ENCODE measurements at regions not wholly inside any gene's neighbourhood (a gene's known extent, or its start where the extent isn't known, plus 50 kb on each side); places are given as distances from the start of the nearest gene placed in this dataset.

DNA sequence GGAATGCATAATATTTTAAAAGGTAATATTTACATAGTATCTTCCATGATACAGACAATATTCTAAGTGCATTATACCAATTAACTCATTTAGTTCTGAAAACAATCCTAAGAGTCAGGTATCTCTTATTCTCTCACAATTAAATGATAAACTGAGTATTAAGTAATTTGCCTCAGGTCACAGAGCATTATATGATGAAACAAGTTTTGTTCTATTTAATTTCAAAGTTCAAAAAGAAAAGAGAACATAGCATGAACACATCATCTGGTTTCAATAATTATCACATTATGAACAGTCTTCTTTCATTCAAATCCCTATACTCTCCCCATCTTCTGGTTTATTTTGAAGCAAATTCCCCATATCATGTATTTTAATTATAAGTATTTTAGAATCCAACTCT lies 927.5 kb downstream of the ADGRL2 start:
- H3K4me3 ChIP-seq (ENCODE audit: low read depth, low read length) = no peak overlapping the region
- TF ChIP-seq, protein P1, sequence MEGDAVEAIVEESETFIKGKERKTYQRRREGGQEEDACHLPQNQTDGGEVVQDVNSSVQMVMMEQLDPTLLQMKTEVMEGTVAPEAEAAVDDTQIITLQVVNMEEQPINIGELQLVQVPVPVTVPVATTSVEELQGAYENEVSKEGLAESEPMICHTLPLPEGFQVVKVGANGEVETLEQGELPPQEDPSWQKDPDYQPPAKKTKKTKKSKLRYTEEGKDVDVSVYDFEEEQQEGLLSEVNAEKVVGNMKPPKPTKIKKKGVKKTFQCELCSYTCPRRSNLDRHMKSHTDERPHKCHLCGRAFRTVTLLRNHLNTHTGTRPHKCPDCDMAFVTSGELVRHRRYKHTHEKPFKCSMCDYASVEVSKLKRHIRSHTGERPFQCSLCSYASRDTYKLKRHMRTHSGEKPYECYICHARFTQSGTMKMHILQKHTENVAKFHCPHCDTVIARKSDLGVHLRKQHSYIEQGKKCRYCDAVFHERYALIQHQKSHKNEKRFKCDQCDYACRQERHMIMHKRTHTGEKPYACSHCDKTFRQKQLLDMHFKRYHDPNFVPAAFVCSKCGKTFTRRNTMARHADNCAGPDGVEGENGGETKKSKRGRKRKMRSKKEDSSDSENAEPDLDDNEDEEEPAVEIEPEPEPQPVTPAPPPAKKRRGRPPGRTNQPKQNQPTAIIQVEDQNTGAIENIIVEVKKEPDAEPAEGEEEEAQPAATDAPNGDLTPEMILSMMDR (IDR thresholded peaks at IDR 0.05; ENCODE audit: insufficient read depth, low read length) = no peak
- DNase-seq (ENCODE audit: low read depth) = no peak

DNA sequence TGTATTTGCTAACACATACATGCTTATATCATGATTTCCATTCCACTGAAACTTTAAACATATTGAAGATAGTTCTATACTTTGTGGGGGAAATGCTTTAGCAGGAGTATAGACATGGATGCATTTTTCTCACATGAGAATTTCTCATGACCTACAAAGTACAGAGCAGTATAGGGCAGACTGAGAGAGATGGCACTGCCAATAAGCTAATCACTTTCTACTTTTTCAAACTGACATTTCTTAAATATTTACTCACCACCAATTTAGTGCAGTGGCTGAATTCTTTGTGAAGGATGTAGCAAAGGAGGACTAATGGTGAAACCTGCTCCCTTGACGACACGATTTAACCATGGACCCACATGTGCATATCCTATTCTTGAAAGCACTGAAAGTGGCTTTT lies 923.5 kb downstream of the ADGRL2 start:
- TF ChIP-seq, protein P1 (IDR thresholded peaks at IDR 0.05; ENCODE audit: insufficient read depth, low read length) = no peak
- DNase-seq (ENCODE audit: low read depth) = no peak
- H3K4me3 ChIP-seq (ENCODE audit: low read depth, low read length) = no peak overlapping the region

DNA sequence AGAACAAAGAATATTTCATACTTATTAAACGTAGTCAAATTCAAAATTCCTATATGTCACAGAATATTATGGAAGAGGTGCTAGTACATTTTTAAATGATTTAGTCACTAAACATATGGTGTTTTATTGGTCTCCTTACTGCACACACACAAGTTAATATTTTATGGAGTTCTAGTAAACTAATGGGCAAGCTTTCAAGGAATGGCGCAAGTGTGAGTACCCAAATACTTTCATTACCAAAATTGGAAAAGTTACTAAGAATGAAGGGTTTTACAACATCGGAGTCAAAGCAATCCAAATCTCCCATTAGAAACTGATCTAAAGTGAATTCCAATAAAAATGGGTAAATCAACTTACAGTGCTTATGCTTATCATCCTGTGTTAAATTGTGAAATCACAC lies 921.9 kb downstream of the ADGRL2 start:
- no peak for DNase-seq (ENCODE audit: low read depth)
- TF ChIP-seq, protein P1 (IDR thresholded peaks at IDR 0.05; ENCODE audit: insufficient read depth, low read length) = no peak
- H3K4me3 ChIP-seq (ENCODE audit: low read depth, low read length) = no peak overlapping the region

DNA sequence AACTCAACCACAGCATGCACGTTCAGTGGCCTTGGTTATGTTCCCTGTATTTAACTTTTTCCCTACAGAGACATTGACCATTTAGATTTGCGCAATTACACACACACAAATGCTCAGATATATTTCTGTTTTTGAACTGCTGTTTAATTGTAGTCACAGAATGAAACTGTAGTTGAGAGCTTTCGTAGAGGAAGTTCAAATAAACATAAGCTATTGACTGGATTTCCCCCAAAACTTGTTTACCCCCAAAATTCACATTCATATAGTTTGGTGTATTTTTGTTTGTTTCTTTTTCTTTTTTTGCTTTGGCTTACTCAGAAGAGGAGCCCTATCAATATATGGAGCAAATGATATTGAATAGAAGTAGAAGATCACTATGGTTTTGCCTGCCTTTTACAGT lies 921.0 kb downstream of the ADGRL2 start:
- no peak for DNase-seq (ENCODE audit: low read depth)
- TF ChIP-seq, protein P1 (IDR thresholded peaks at IDR 0.05; ENCODE audit: insufficient read depth, low read length) = no peak
- H3K4me3 ChIP-seq (ENCODE audit: low read depth, low read length) = no peak overlapping the region

DNA sequence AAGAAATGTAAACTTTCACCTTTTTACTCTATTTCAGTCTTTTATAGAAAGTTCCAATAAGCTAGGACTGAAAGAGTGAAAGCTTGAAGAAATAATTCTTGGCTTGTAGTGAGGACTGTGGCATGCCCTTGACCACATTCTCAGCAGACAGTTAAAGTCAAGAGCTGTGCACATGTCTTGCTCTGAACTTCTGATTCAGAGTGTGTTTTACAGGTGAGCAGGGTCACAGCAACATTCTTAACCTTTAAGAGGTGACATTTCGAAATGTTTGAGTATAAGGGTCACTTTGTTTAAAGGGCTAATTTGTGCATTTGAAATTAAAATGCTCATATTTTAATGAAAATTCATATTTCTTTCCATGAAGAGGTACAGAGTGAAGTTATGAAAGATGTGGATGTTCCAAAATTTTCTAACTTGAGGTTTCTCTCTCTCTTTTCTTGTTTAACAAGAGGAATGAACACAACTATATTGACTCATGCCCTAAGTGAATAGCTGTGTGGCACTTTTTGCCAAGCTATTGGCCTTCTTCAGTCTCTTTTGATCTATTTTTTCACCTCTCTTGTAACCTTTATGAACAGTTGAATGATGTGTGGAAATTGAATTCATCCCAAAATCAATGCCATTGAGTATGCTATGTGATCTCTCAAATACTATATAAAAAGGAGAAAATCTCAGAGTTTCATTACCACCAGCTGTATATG lies 918.1 kb downstream of the ADGRL2 start:
- no peak for DNase-seq (ENCODE audit: low read depth)
- no peak overlapping the region for H3K4me3 ChIP-seq (ENCODE audit: low read depth, low read length)
- TF ChIP-seq, protein P1 (IDR thresholded peaks at IDR 0.05; ENCODE audit: insufficient read depth, low read length) = no peak

DNA sequence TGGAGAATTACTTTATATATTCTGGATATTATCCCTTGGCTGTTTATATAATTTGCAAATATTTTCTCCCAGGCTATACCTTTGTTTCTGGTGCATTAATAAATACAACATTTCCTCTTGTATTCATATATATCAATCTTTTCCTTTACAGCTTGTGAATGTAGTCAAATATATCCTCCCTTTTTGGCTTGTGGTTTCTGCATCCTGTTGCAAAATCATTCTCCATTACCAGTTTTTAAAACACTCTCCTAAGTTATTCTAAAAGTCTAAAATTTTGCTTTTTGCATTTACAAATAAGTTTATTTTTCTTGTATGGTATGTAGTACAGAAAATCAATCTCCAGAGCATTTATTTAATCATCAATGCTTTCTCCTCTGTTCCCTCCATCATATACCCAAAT lies 909.4 kb downstream of the ADGRL2 start:
- TF ChIP-seq, protein P1 (IDR thresholded peaks at IDR 0.05; ENCODE audit: insufficient read depth, low read length) = no peak
- H3K4me3 ChIP-seq (ENCODE audit: low read depth, low read length) = no peak overlapping the region
- DNase-seq (ENCODE audit: low read depth) = no peak

DNA sequence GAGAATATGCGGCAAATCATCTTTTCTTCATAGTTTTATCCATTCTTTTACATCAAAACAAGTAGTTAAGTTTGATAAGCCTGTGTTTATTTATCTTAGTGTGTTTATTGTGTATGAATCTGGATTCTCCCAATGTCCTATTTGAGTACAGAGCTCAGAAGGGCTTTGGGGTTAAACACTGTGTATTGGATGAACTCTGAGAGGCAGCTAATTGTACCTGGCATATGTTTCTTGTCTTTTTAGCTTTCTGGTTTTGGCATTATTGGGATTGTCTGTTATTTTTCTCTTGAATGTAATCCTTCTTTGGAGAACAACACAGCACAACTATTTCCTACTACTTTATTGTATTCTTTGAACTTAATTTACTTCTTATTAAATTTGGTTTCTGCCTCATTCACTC lies 906.9 kb downstream of the ADGRL2 start:
- no peak for DNase-seq (ENCODE audit: low read depth)
- no peak overlapping the region for H3K4me3 ChIP-seq (ENCODE audit: low read depth, low read length)
- TF ChIP-seq, protein P1 (IDR thresholded peaks at IDR 0.05; ENCODE audit: insufficient read depth, low read length) = no peak
